Uterus (tissue), 2 donors: ENCODE measurements at regions not wholly inside any gene's neighbourhood (a gene's known extent, or its start where the extent isn't known, plus 50 kb on each side); places are given as distances from the start of the nearest gene placed in this dataset.

ENCODE experiments used
- POLR2A ChIP-seq, 2 donors: fragments of 450-650 bp; IDR thresholded peaks; one replicate each; pipeline ENCODE4 v1.6.1; 2016; ENCODE audit warnings: antibody characterized with exemption in 2 of 2, mild to moderate bottlenecking in 1 of 2, moderate library complexity in 1 of 2
- TF ChIP-seq, protein P1 (sequence below), 4 experiments: fragments of 200-600 bp in 2 of 4; fragments of 450-650 bp in 2 of 4; sonication (generic) in 2 of 4; IDR thresholded peaks; one replicate each; pipeline ENCODE4 v1.5.1; 2016 to 2019; ENCODE audit warnings: antibody characterized with exemption in 4 of 4, mild to moderate bottlenecking in 2 of 4, moderate library complexity in 1 of 4

DNA sequence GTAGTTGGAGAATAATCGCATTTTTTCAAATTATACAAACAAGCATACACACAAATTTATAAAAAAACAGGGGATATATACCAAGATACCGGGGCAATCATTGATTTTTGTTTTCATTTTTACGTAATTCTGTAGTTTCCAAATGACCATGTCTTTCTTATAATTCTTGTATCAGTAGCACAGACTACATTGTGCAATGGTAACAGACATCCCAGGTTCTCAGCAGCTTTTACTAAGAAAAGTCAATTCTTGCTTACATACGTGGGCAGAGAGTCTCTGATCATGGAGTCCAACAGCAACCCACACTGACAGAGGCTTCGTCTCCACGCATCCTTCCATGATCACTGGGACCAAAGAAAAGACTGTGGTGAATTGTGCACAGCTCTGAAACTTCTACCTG is 441.3 kb downstream of the TBL1XR1 start:
- TF ChIP-seq, protein P1, sequence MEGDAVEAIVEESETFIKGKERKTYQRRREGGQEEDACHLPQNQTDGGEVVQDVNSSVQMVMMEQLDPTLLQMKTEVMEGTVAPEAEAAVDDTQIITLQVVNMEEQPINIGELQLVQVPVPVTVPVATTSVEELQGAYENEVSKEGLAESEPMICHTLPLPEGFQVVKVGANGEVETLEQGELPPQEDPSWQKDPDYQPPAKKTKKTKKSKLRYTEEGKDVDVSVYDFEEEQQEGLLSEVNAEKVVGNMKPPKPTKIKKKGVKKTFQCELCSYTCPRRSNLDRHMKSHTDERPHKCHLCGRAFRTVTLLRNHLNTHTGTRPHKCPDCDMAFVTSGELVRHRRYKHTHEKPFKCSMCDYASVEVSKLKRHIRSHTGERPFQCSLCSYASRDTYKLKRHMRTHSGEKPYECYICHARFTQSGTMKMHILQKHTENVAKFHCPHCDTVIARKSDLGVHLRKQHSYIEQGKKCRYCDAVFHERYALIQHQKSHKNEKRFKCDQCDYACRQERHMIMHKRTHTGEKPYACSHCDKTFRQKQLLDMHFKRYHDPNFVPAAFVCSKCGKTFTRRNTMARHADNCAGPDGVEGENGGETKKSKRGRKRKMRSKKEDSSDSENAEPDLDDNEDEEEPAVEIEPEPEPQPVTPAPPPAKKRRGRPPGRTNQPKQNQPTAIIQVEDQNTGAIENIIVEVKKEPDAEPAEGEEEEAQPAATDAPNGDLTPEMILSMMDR (IDR thresholded peaks at IDR 0.05), result no peak
- no peak for TF ChIP-seq POLR2A (IDR thresholded peaks at IDR 0.05)
